H1 (cell line): ENCODE measurements at regions not wholly inside any gene's neighbourhood (a gene's known extent, or its start where the extent isn't known, plus 50 kb on each side); places are given as distances from the start of the nearest gene placed in this dataset.

Experiments used
- ASH2L ChIP-seq: fragments of 200-600, 300-600 bp; sonication (generic); IDR thresholded peaks from one replicate; pipeline ENCODE4 v1.7.1; 2017; ENCODE audit warnings: low read length
- GTF2F1 ChIP-seq: IDR thresholded peaks from 2 replicates; pipeline ENCODE4 v1.6.1; 2012; ENCODE audit warnings: low read depth, low read length, improper control_type of control experiment, borderline replicate concordance
- JUND ChIP-seq: IDR thresholded peaks from 2 replicates; pipeline ENCODE4 v1.6.1; 2011; ENCODE audit warnings: mild to moderate bottlenecking, improper control_type of control experiment, low read length
- SAP30 ChIP-seq: fragments of 300-600 bp; sonication (generic); IDR thresholded peaks from 2 replicates; pipeline ENCODE4 v1.7.1; 2012; ENCODE audit warnings: low read length, moderate library complexity, mild to moderate bottlenecking, inconsistent platforms; ENCODE audit not compliant: insufficient read depth, insufficient replicate concordance
- SRF ChIP-seq: IDR thresholded peaks from 2 replicates; pipeline ENCODE4 v1.6.1; 2011; ENCODE audit warnings: mild to moderate bottlenecking, low read depth, low read length, moderate library complexity
- YY1 ChIP-seq: IDR thresholded peaks from 2 replicates; pipeline ENCODE4 v1.6.1; 2011; ENCODE audit warnings: low read depth, mild to moderate bottlenecking, low read length
- TF ChIP-seq, protein P1 (sequence below): IDR thresholded peaks from 2 replicates; pipeline ENCODE4 v1.6.1; 2011; ENCODE audit warnings: low read length, improper control_type of control experiment

DNA sequence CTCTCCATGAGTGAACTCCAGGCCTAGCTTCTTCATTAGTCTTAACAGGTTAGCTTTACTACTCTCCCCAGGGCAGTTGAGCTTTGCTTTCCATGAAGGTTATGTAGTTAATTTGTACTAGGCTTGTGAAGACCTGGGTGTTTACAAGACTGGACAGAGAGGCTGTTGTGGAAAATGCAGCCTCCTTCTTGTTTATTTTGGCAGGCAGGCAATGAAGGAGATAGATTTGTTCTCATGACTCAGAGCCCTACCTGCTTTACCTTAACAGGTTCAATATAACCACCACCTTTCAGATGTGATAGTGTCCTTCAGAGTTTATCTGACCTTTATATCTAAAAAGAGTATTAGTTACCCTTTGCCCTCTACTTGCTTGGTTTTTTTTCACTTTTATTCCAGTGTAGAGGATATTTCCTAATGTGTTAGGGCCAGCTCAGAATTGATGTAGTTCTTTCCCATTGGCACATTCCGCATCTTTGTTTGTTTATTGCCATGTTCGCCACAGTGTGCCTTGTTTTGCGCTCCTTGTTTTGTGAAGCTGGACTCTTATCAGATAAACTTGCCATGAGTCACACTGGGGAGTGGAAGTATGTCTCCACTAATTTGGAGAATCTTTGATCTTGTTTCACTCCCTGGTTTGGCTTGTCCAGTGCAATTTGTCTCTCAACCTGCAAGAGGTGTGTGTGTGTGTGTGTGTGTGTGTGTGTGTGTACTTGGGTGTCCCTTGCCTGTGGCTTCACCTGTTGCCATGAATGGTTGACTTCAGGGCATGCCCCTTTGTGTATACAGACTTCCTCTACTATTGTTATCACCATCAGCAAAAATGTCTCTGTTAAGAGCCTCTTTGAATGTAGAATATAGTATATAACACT is 87.4 kb upstream of the MACF1 start (continued):
- no peak for TF ChIP-seq SRF
- TF ChIP-seq SAP30 = no peak
- TF ChIP-seq GTF2F1 = no peak
- TF ChIP-seq ASH2L = no peak
- TF ChIP-seq, protein P1, sequence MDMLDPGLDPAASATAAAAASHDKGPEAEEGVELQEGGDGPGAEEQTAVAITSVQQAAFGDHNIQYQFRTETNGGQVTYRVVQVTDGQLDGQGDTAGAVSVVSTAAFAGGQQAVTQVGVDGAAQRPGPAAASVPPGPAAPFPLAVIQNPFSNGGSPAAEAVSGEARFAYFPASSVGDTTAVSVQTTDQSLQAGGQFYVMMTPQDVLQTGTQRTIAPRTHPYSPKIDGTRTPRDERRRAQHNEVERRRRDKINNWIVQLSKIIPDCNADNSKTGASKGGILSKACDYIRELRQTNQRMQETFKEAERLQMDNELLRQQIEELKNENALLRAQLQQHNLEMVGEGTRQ = no peak
- TF ChIP-seq YY1 = no peak
- TF ChIP-seq JUND = no peak
- TF ChIP-seq, all 59 proteins: peak for 0
